Hindlimb muscle (tissue), 1 donor: ENCODE measurements at regions not wholly inside any gene's neighbourhood (a gene's known extent, or its start where the extent isn't known, plus 50 kb on each side); places are given as distances from the start of the nearest gene placed in this dataset.

Source experiments
- DNase-seq: peaks from one replicate; pipeline ENCODE4 v3.0.0-alpha.2; 2013

- DNase-seq = no peak
These were observed 97.6 kb upstream of the GAP43 start for GRCh38 chr3:115525731-115526130.

GRCh38 chr3:115533218-115533617 lies 90.1 kb upstream of the GAP43 start:
- DNase-seq = no peak

- DNase-seq = no peak
These were observed 87.1 kb upstream of the GAP43 start for GRCh38 chr3:115536171-115536570.

GRCh38 chr3:115537669-115538068 lies 85.6 kb upstream of the GAP43 start:
- DNase-seq = no peak

- DNase-seq = no peak
These were observed 76.1 kb upstream of the GAP43 start for GRCh38 chr3:115547207-115547606.

- DNase-seq = no peak
These were observed 74.7 kb upstream of the GAP43 start for GRCh38 chr3:115548611-115549010.

- peak; percentile 43 for DNase-seq
These were observed 74.2 kb upstream of the GAP43 start for GRCh38 chr3:115549071-115549470.

GRCh38 chr3:115550285-115550761 lies 73.0 kb upstream of the GAP43 start:
- DNase-seq = peak; percentile 82

- peak; percentile 26 for DNase-seq
These were observed 72.3 kb upstream of the GAP43 start for GRCh38 chr3:115551016-115551415.

GRCh38 chr3:115552007-115552406 lies 71.3 kb upstream of the GAP43 start:
- no peak for DNase-seq

- DNase-seq = no peak
These were observed 69.4 kb upstream of the GAP43 start for GRCh38 chr3:115553796-115554486.

- DNase-seq = no peak
These were observed 68.9 kb upstream of the GAP43 start for GRCh38 chr3:115554487-115554807.

GRCh38 chr3:115562636-115563267 lies 60.6 kb upstream of the GAP43 start:
- DNase-seq = no peak

- no peak for DNase-seq
These were observed 59.3 kb upstream of the GAP43 start for GRCh38 chr3:115563984-115564383.

- no peak for DNase-seq
These were observed 51.9 kb upstream of the GAP43 start for GRCh38 chr3:115571413-115571812.
